Endothelial cell of umbilical vein (primary cell): ENCODE measurements at regions not wholly inside any gene's neighbourhood (a gene's known extent, or its start where the extent isn't known, plus 50 kb on each side); places are given as distances from the start of the nearest gene placed in this dataset.

Experiments used
- BruUV-seq: library from RNA; stranded (reverse); fragments of 400-500 nt; replicated peaks from 2 replicates; lab custom pipeline; 2021; lab: Mats Ljungman, UMichigan
- CTCF ChIA-PET: fragments of 300-600, 350-600 bp; sonication (Branson Sonifier 250); formaldehyde crosslinking; loops from one replicate; lab custom pipeline; 2021; ENCODE audit warnings: antibody characterized with exemption, inconsistent platforms; lab: Charles Lee
- POLR2A ChIA-PET: fragments of 300-600, 350-600 bp; sonication (Branson Sonifier 250); formaldehyde crosslinking; loops from one replicate; lab custom pipeline; 2021; ENCODE audit warnings: antibody characterized with exemption, inconsistent platforms; lab: Charles Lee
- DNase-seq: peaks from one replicate; pipeline ENCODE4 v3.0.0-alpha.2; 2011; ENCODE audit warnings: low read depth, low spot score
- FAIRE-seq: peaks from 2 replicates; lab custom pipeline; 2011; peaks lifted over from hg19 to GRCh38; lab: Jason Lieb, UNC
- H2AFZ ChIP-seq: 2 replicates; pipeline ENCODE4 v1.6.0; 2012; ENCODE audit warnings: low read depth, low read length, control low read depth, inconsistent platforms
- H3K27ac ChIP-seq: 2 replicates; pipeline ENCODE4 v1.5.1; 2011; ENCODE audit warnings: low read depth, mild to moderate bottlenecking, control low read depth, low read length, moderate library complexity; ENCODE audit not compliant: insufficient read depth
- H3K27me3 ChIP-seq, 2 experiments: 2 replicates each; pipeline versions ENCODE4 v1.6.0 to v1.6.1; 2011; ENCODE audit warnings: low read length in 2 of 2, mixed read lengths in 1 of 2; ENCODE audit not compliant: control insufficient read depth in 2 of 2, insufficient read depth in 2 of 2
- H3K36me3 ChIP-seq, 2 experiments: 2 replicates in 1 of 2; 3 replicates in 1 of 2; pipeline ENCODE4 v1.5.1; 2011; ENCODE audit warnings: low read length in 2 of 2, mild to moderate bottlenecking in 1 of 2, moderate library complexity in 1 of 2; ENCODE audit not compliant: control insufficient read depth in 2 of 2, insufficient read depth in 2 of 2; ENCODE audit errors: extremely low read depth in 1 of 2
- H3K4me1 ChIP-seq: 3 replicates; pipeline ENCODE4 v1.5.1; 2011; ENCODE audit warnings: mild to moderate bottlenecking, low read length; ENCODE audit not compliant: control insufficient read depth, insufficient read depth; ENCODE audit errors: extremely low read depth
- H3K4me2 ChIP-seq: 2 replicates; pipeline ENCODE4 v1.6.1; 2011; ENCODE audit warnings: low read length, control low read depth, mixed read lengths; ENCODE audit not compliant: insufficient read depth
- H3K4me3 ChIP-seq, 3 experiments: fragments of 200-600 bp in 1 of 3; sonication (generic), shearing (Covaris generic) in 1 of 3; replicated peaks in 1 of 3; 2 replicates each; pipeline ENCODE4 v1.5.1; 2011 to 2016; ENCODE audit warnings: control low read depth in 3 of 3, low read length in 3 of 3, mild to moderate bottlenecking in 2 of 3, inconsistent platforms in 1 of 3, low read depth in 1 of 3, moderate library complexity in 1 of 3; ENCODE audit not compliant: insufficient read depth in 1 of 3
- H3K79me2 ChIP-seq: 2 replicates; pipeline ENCODE4 v1.6.0; 2012; ENCODE audit warnings: low read length, inconsistent platforms; ENCODE audit not compliant: control insufficient read depth, insufficient read depth
- H3K9ac ChIP-seq: replicated peaks from 2 replicates; pipeline ENCODE3; 2011; ENCODE audit warnings: low read length, control low read depth; ENCODE audit not compliant: insufficient read depth; ENCODE audit errors: extremely low read depth
- H3K9me1 ChIP-seq: replicated peaks from 3 replicates; pipeline ENCODE4 v1.6.0; 2011; ENCODE audit warnings: mild to moderate bottlenecking, low read length; ENCODE audit not compliant: control insufficient read depth, insufficient read depth; ENCODE audit errors: extremely low read depth
- H3K9me3 ChIP-seq: replicated peaks from 2 replicates; pipeline ENCODE4 v1.5.1; 2012; ENCODE audit warnings: low read length, inconsistent platforms; ENCODE audit not compliant: control insufficient read depth, insufficient read depth
- H4K20me1 ChIP-seq: replicated peaks from 2 replicates; pipeline ENCODE3; 2011; ENCODE audit warnings: mild to moderate bottlenecking, low read length; ENCODE audit not compliant: control insufficient read depth, insufficient read depth; ENCODE audit errors: extremely low read depth
- EZH2 ChIP-seq: IDR thresholded peaks from 2 replicates; pipeline ENCODE4 v1.6.1; 2012; ENCODE audit warnings: borderline replicate concordance, low read depth, mild to moderate bottlenecking, moderate library complexity, low read length, inconsistent platforms; ENCODE audit not compliant: severe bottlenecking
- FOS ChIP-seq: IDR thresholded peaks from 2 replicates; pipeline ENCODE4 v1.6.1; 2011; ENCODE audit warnings: mild to moderate bottlenecking, low read length, moderate library complexity, borderline replicate concordance; ENCODE audit not compliant: insufficient read depth
- GATA2 ChIP-seq: IDR thresholded peaks from 2 replicates; pipeline ENCODE4 v1.7.0; 2011; ENCODE audit warnings: low read depth, mild to moderate bottlenecking, moderate library complexity, mixed read lengths, low read length; ENCODE audit not compliant: insufficient read length, insufficient read depth
- JUN ChIP-seq: IDR thresholded peaks from 2 replicates; pipeline ENCODE4 v1.6.1; 2011; ENCODE audit warnings: borderline replicate concordance, low read depth; ENCODE audit not compliant: insufficient read length, insufficient read depth
- MYC ChIP-seq: IDR thresholded peaks from one replicate; pipeline ENCODE4 v1.6.1; 2011; ENCODE audit warnings: mild to moderate bottlenecking, low read depth, low read length
- POLR2A ChIP-seq: IDR thresholded peaks from 2 replicates; pipeline ENCODE4 v1.6.1; 2012; ENCODE audit warnings: low read depth, mild to moderate bottlenecking, control low read depth, low read length
- POLR2AphosphoS5 ChIP-seq: IDR thresholded peaks from 2 replicates; pipeline ENCODE4 v1.6.1; 2012; ENCODE audit warnings: low read depth, mild to moderate bottlenecking, control low read depth, low read length, moderate library complexity; ENCODE audit not compliant: insufficient read depth
- dilution Hi-C: fragments of 300-500 bp; cut with MboI; formaldehyde crosslinking; loops from one replicate; pipeline ENCODE4 v1.15.0; 2019; ENCODE audit warnings: low sequenced_read_pairs; ENCODE audit not compliant: extremely low pct_ligation_motif_present
- intact Hi-C: fragments of 100-400 bp; cut with micrococcal nuclease; formaldehyde crosslinking; loops from one replicate; pipeline ENCODE4 v1.10.0; 2022
- TF ChIP-seq, protein P1 (sequence below), 2 donors: IDR thresholded peaks; 1 replicate in 1 of 2; 2 replicates in 1 of 2; pipeline ENCODE4 v1.5.1; 2011; ENCODE audit warnings: low read length in 2 of 2, mild to moderate bottlenecking in 2 of 2, moderate library complexity in 2 of 2, control low read depth in 1 of 2, inconsistent platforms in 1 of 2, low read depth in 1 of 2; ENCODE audit not compliant: insufficient read depth in 1 of 2; ENCODE audit errors: extremely low read depth in 1 of 2
- TF ChIP-seq, protein P2 (sequence below): IDR thresholded peaks from 2 replicates; pipeline ENCODE4 v1.6.1; 2011; ENCODE audit not compliant: insufficient read depth, insufficient read length

DNA sequence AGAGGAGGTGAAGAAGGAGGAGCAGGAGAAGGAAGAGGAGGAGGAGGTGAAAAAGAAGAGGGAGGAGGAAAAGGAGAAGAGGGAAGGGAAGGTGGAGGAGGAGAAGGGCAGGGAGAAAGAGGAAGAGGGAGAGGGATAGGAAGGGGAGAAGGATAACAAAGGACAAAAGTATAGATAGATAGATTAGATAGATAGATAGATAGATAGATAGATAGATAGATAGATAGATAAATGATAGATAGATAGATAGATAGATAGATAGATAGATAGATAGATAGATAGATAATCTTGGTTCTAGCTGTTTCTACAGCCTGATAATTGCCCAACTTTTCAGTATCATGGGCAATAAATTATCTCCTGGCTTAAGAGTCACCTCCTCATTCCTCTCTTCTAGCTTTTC lies 296.2 kb upstream of the C16orf82 start:
- no TSS peak for BruUV-seq
- H4K20me1 ChIP-seq, result no peaks in the 10 kb centered on the region
- H3K9me3 ChIP-seq, result no peaks in the 10 kb centered on the region
- TF ChIP-seq MYC (no peak), FOS (no peak), JUN (no peak), EZH2 (no peak), POLR2A (no peak), GATA2 (no peak), POLR2AphosphoS5 (no peak)
- TF ChIP-seq, protein P1, sequence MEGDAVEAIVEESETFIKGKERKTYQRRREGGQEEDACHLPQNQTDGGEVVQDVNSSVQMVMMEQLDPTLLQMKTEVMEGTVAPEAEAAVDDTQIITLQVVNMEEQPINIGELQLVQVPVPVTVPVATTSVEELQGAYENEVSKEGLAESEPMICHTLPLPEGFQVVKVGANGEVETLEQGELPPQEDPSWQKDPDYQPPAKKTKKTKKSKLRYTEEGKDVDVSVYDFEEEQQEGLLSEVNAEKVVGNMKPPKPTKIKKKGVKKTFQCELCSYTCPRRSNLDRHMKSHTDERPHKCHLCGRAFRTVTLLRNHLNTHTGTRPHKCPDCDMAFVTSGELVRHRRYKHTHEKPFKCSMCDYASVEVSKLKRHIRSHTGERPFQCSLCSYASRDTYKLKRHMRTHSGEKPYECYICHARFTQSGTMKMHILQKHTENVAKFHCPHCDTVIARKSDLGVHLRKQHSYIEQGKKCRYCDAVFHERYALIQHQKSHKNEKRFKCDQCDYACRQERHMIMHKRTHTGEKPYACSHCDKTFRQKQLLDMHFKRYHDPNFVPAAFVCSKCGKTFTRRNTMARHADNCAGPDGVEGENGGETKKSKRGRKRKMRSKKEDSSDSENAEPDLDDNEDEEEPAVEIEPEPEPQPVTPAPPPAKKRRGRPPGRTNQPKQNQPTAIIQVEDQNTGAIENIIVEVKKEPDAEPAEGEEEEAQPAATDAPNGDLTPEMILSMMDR (IDR thresholded peaks at IDR 0.05; ENCODE audit: extremely low read depth in 1 of 2, insufficient read depth in 1 of 2, low read depth in 1 of 2, low read length in 2 of 2), result no peak
- TF ChIP-seq, protein P2, sequence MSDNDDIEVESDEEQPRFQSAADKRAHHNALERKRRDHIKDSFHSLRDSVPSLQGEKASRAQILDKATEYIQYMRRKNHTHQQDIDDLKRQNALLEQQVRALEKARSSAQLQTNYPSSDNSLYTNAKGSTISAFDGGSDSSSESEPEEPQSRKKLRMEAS, result no peak
- POLR2A ChIA-PET, result no interaction called here
- H3K4me2 ChIP-seq, result no peak overlapping the region
- CTCF ChIA-PET, result no interaction called here
- intact Hi-C loops, result no loop called here
- H3K79me2 ChIP-seq, result no peaks in the 10 kb centered on the region
- H3K27me3 ChIP-seq, result no peaks in the 10 kb centered on the region
- H3K9me1 ChIP-seq, result no peaks in the 10 kb centered on the region
- no peak overlapping the region for H3K9ac ChIP-seq
- dilution Hi-C loops, result no loop called here
- no peak for FAIRE-seq
- H3K27ac ChIP-seq, result no peak overlapping the region
- DNase-seq, result no peak
- no peaks in the 10 kb centered on the region for H3K4me1 ChIP-seq
- H3K4me3 ChIP-seq, result no peak overlapping the region
- no peaks in the 10 kb centered on the region for H3K36me3 ChIP-seq
- H2AFZ ChIP-seq, result no peak overlapping the region
